Sciatic nerve (tissue), 2 donors: ENCODE measurements at regions not wholly inside any gene's neighbourhood (a gene's known extent, or its start where the extent isn't known, plus 50 kb on each side); places are given as distances from the start of the nearest gene placed in this dataset.

Experiments
- ATAC-seq: fragments of 200-7000 bp; cut with Tn5 transposase; one replicate; pipeline ENCODE4 v1.9.1; 2020; ENCODE audit warnings: mild to moderate bottlenecking, moderate library complexity
- DNase-seq: peaks from one replicate; pipeline ENCODE4 v3.0.0-alpha.2; 2020; ENCODE audit warnings: low spot score
- intact Hi-C: fragments of 100-400 bp; cut with DNase I; formaldehyde crosslinking; loops from one replicate; pipeline ENCODE4 v1.14.2; 2022
- donor health status: DM: no; HTN: no; CAD: no.
- donor health status: DM: no; HTN: no; CAD: no.

- intact Hi-C loops, result no loop called here
- DNase-seq, result no peak
- ATAC-seq, result no peak
Observed at GRCh38 chr1:112793631-112794565, 78.8 kb upstream of the PPM1J start.

GRCh38 chr1:112791723-112792104 lies 76.6 kb upstream of the PPM1J start:
- no peak for DNase-seq
- no peak for ATAC-seq
- intact Hi-C loops, result no loop called here

- DNase-seq (no peak), ATAC-seq (no peak)
- intact Hi-C loops, result no loop called here
Observed at GRCh38 chr1:112790920-112791722, 76.0 kb upstream of the PPM1J start.

- ATAC-seq (no peak), DNase-seq (no peak)
- intact Hi-C loops, result no loop called here
Observed at GRCh38 chr1:112788561-112788960, 73.4 kb upstream of the PPM1J start.

- ATAC-seq (no peak), DNase-seq (no peak)
- intact Hi-C loops, result no loop called here
Observed at GRCh38 chr1:112788054-112788453, 72.9 kb upstream of the PPM1J start.

- DNase-seq (no peak), ATAC-seq (no peak)
- intact Hi-C loops, result no loop called here
Observed at GRCh38 chr1:112783059-112783458, 67.9 kb upstream of the PPM1J start.

- intact Hi-C loops, result no loop called here
- ATAC-seq (no peak), DNase-seq (no peak)
Observed at GRCh38 chr1:112779665-112780526, 64.8 kb upstream of the PPM1J start.

- ATAC-seq, result no peak
- no peak for DNase-seq
- intact Hi-C loops, result no loop called here
Observed at GRCh38 chr1:112778137-112778536, 63.0 kb upstream of the PPM1J start.

GRCh38 chr1:112776688-112777087 lies 61.6 kb upstream of the PPM1J start:
- intact Hi-C loops, result no loop called here
- ATAC-seq (no peak), DNase-seq (no peak)

- ATAC-seq (no peak), DNase-seq (no peak)
- intact Hi-C loops, result no loop called here
Observed at GRCh38 chr1:112772781-112773180, 57.6 kb upstream of the PPM1J start.

GRCh38 chr1:112770724-112771123 lies 55.6 kb upstream of the PPM1J start:
- intact Hi-C loops, result no loop called here
- ATAC-seq (no peak), DNase-seq (no peak)

- DNase-seq, result no peak
- no peak for ATAC-seq
- intact Hi-C loops, result no loop called here
Observed at GRCh38 chr1:112769611-112770010, 54.5 kb upstream of the PPM1J start.

GRCh38 chr1:112767646-112768045 lies 52.5 kb upstream of the PPM1J start:
- ATAC-seq (no peak), DNase-seq (no peak)
- intact Hi-C loops, result no loop called here
